Liver (tissue), 8 donors: ENCODE measurements at regions not wholly inside any gene's neighbourhood (a gene's known extent, or its start where the extent isn't known, plus 50 kb on each side); places are given as distances from the start of the nearest gene placed in this dataset.

Experiments used
- DNase-seq: peaks from one replicate; pipeline ENCODE4 v3.0.0-alpha.2; 2017; ENCODE audit warnings: low spot score
- H3K27ac ChIP-seq, 2 donors: one replicate each; pipeline ENCODE4 v1.7.0; 2013; ENCODE audit warnings: inconsistent platforms in 2 of 2, low read length in 2 of 2, control low read depth in 1 of 2, low read depth in 1 of 2, mild to moderate bottlenecking in 1 of 2
- H3K27me3 ChIP-seq, 4 donors: one replicate each; pipeline versions ENCODE4 v1.6.1 to v1.7.0; 2013; ENCODE audit warnings: low read length in 3 of 4, inconsistent platforms in 1 of 4, mild to moderate bottlenecking in 1 of 4, moderate library complexity in 1 of 4; ENCODE audit not compliant: control insufficient read depth in 4 of 4, insufficient read depth in 4 of 4
- H3K36me3 ChIP-seq, 4 donors: one replicate each; pipeline versions ENCODE4 v1.6.1 to v1.7.0; 2013; ENCODE audit warnings: low read length in 3 of 4, mild to moderate bottlenecking in 3 of 4, low read depth in 1 of 4, moderate library complexity in 1 of 4; ENCODE audit not compliant: control insufficient read depth in 4 of 4, insufficient read depth in 3 of 4
- H3K4me1 ChIP-seq, 4 donors: one replicate each; pipeline versions ENCODE4 v1.6.1 to v1.7.0; 2013; ENCODE audit warnings: low read length in 3 of 4, mild to moderate bottlenecking in 3 of 4, moderate library complexity in 1 of 4; ENCODE audit not compliant: control insufficient read depth in 4 of 4, insufficient read depth in 4 of 4
- H3K4me3 ChIP-seq, 3 donors: one replicate each; pipeline versions ENCODE4 v1.6.1 to v1.7.0; 2013; ENCODE audit warnings: low read length in 3 of 3, control low read depth in 1 of 3, low read depth in 1 of 3, mild to moderate bottlenecking in 1 of 3
- H3K9ac ChIP-seq, 2 donors: one replicate each; pipeline ENCODE4 v1.7.0; 2013; ENCODE audit warnings: low read length in 2 of 2, mild to moderate bottlenecking in 2 of 2, moderate library complexity in 2 of 2, control low read depth in 1 of 2, low read depth in 1 of 2
- H3K9me3 ChIP-seq, 4 donors: one replicate each; pipeline versions ENCODE4 v1.6.1 to v1.7.0; 2013; ENCODE audit warnings: low read length in 3 of 4; ENCODE audit not compliant: control insufficient read depth in 4 of 4
- FOXA1 ChIP-seq: IDR thresholded peaks from 2 replicates; pipeline ENCODE4 v1.6.1; 2016; ENCODE audit warnings: antibody characterized with exemption
- FOXA2 ChIP-seq: IDR thresholded peaks from 2 replicates; pipeline ENCODE4 v1.6.1; 2016; ENCODE audit warnings: antibody characterized with exemption
- GABPA ChIP-seq, 2 donors: IDR thresholded peaks in 1 of 2; conservative IDR thresholded peaks in 1 of 2; 2 replicates each; pipeline ENCODE4 v1.6.1; 2016; ENCODE audit warnings: antibody characterized with exemption in 2 of 2, mild to moderate bottlenecking in 1 of 2, moderate library complexity in 1 of 2
- HNF4A ChIP-seq, 2 donors: conservative IDR thresholded peaks; 2 replicates each; pipeline ENCODE4 v1.6.1; 2016; ENCODE audit warnings: antibody characterized with exemption in 2 of 2, mild to moderate bottlenecking in 2 of 2
- HNF4G ChIP-seq: IDR thresholded peaks from 2 replicates; pipeline ENCODE4 v1.6.1; 2016; ENCODE audit warnings: antibody characterized with exemption
- JUND ChIP-seq, 2 donors: IDR thresholded peaks; 2 replicates each; pipeline ENCODE4 v1.6.1; 2016; ENCODE audit warnings: antibody characterized with exemption in 2 of 2
- NR2F2 ChIP-seq: IDR thresholded peaks from 2 replicates; pipeline ENCODE4 v1.6.1; 2016; ENCODE audit warnings: antibody characterized with exemption
- RAD21 ChIP-seq, 2 donors: IDR thresholded peaks; 2 replicates each; pipeline ENCODE4 v1.6.1; 2016; ENCODE audit warnings: antibody characterized with exemption in 2 of 2, mild to moderate bottlenecking in 2 of 2
- RXRA ChIP-seq, 2 donors: IDR thresholded peaks; 2 replicates each; pipeline ENCODE4 v1.6.1; 2017 to 2018; ENCODE audit warnings: antibody characterized with exemption in 2 of 2, mild to moderate bottlenecking in 1 of 2
- SP1 ChIP-seq: IDR thresholded peaks from 2 replicates; pipeline ENCODE4 v1.6.1; 2018; ENCODE audit warnings: antibody characterized with exemption, mild to moderate bottlenecking
- TAF1 ChIP-seq: conservative IDR thresholded peaks from 2 replicates; pipeline ENCODE4 v1.6.1; 2016; ENCODE audit warnings: antibody characterized with exemption, mild to moderate bottlenecking
- YY1 ChIP-seq: IDR thresholded peaks from 2 replicates; pipeline ENCODE4 v1.6.1; 2016; ENCODE audit warnings: antibody characterized with exemption, mild to moderate bottlenecking
- WGBS: extraction: QIAGEN DNeasy Blood & Tissue Kit; methylation state at CpG from one replicate; pipeline ENCODE4 v1.1.7; 2013; 5-methylcytosine and 5-hydroxymethylcytosine counted together
- TF ChIP-seq, protein P1 (sequence below): IDR thresholded peaks from 2 replicates; pipeline ENCODE4 v1.6.1; 2016; ENCODE audit warnings: antibody characterized with exemption, mild to moderate bottlenecking
- TF ChIP-seq, protein P2 (sequence below): IDR thresholded peaks from 2 replicates; pipeline ENCODE4 v1.6.1; 2016; ENCODE audit warnings: antibody characterized with exemption
- TF ChIP-seq, protein P3 (sequence below): fragments of 150-350 bp; IDR thresholded peaks from 2 replicates; pipeline ENCODE4 v1.5.1; 2017; ENCODE audit warnings: improper control_type of control experiment, low read depth, low read length; ENCODE audit not compliant: missing input control
- TF ChIP-seq, protein P4 (sequence below): IDR thresholded peaks from 2 replicates; pipeline ENCODE4 v1.6.1; 2016; ENCODE audit warnings: antibody characterized with exemption
- TF ChIP-seq, protein P5 (sequence below): IDR thresholded peaks from 2 replicates; pipeline ENCODE4 v1.6.1; 2016; ENCODE audit warnings: antibody characterized with exemption
- donor health status: healthy.
- donor health status: healthy.
- donor health status: healthy.
- donor health status: healthy.
- donor health status: healthy.

DNA sequence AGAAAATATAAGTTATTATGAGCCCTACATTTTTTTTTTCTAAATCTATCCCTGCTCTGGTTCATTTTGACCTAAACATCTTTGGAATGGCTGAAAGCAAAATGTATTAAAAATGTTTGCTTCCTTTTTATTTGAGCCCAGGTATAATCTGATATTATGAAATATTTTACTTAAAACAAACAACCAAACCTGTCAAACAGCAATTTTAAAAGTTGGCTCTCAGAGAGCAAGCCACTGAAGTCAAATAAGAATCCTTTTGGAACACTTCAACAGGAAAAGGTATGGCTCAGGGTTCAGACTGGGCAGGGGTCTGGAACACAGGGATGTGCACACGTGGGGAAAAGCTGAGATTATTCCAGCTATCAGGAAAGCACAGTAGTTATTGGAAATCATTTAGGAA lies 782.9 kb downstream of the CCSER2 start:
- H3K36me3 ChIP-seq, result no peaks in the 10 kb centered on the region
- DNase-seq, result no peak
- 56% methylated on average over 1 of the region's 1 CpG for whole genome bisulfite sequencing
- no peak overlapping the region for H3K27ac ChIP-seq
- no peaks in the 10 kb centered on the region for H3K4me1 ChIP-seq
- no peak overlapping the region for H3K9ac ChIP-seq
- TF ChIP-seq, protein P1, sequence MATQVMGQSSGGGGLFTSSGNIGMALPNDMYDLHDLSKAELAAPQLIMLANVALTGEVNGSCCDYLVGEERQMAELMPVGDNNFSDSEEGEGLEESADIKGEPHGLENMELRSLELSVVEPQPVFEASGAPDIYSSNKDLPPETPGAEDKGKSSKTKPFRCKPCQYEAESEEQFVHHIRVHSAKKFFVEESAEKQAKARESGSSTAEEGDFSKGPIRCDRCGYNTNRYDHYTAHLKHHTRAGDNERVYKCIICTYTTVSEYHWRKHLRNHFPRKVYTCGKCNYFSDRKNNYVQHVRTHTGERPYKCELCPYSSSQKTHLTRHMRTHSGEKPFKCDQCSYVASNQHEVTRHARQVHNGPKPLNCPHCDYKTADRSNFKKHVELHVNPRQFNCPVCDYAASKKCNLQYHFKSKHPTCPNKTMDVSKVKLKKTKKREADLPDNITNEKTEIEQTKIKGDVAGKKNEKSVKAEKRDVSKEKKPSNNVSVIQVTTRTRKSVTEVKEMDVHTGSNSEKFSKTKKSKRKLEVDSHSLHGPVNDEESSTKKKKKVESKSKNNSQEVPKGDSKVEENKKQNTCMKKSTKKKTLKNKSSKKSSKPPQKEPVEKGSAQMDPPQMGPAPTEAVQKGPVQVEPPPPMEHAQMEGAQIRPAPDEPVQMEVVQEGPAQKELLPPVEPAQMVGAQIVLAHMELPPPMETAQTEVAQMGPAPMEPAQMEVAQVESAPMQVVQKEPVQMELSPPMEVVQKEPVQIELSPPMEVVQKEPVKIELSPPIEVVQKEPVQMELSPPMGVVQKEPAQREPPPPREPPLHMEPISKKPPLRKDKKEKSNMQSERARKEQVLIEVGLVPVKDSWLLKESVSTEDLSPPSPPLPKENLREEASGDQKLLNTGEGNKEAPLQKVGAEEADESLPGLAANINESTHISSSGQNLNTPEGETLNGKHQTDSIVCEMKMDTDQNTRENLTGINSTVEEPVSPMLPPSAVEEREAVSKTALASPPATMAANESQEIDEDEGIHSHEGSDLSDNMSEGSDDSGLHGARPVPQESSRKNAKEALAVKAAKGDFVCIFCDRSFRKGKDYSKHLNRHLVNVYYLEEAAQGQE, result no peak
- TF ChIP-seq GABPA (IDR thresholded peaks at IDR 0.05 in 1 of 2, conservative IDR thresholded peaks at IDR 0.05 in 1 of 2), result no peak
- no peak for TF ChIP-seq NR2F2
- TF ChIP-seq YY1, result no peak
- no peak for TF ChIP-seq RXRA (IDR thresholded peaks at IDR 0.05)
- TF ChIP-seq, protein P2, sequence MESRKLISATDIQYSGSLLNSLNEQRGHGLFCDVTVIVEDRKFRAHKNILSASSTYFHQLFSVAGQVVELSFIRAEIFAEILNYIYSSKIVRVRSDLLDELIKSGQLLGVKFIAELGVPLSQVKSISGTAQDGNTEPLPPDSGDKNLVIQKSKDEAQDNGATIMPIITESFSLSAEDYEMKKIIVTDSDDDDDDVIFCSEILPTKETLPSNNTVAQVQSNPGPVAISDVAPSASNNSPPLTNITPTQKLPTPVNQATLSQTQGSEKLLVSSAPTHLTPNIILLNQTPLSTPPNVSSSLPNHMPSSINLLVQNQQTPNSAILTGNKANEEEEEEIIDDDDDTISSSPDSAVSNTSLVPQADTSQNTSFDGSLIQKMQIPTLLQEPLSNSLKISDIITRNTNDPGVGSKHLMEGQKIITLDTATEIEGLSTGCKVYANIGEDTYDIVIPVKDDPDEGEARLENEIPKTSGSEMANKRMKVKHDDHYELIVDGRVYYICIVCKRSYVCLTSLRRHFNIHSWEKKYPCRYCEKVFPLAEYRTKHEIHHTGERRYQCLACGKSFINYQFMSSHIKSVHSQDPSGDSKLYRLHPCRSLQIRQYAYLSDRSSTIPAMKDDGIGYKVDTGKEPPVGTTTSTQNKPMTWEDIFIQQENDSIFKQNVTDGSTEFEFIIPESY, result no peak
- no peak for TF ChIP-seq SP1
- no peak for TF ChIP-seq FOXA1
- no peak for TF ChIP-seq HNF4G
- TF ChIP-seq, protein P3, sequence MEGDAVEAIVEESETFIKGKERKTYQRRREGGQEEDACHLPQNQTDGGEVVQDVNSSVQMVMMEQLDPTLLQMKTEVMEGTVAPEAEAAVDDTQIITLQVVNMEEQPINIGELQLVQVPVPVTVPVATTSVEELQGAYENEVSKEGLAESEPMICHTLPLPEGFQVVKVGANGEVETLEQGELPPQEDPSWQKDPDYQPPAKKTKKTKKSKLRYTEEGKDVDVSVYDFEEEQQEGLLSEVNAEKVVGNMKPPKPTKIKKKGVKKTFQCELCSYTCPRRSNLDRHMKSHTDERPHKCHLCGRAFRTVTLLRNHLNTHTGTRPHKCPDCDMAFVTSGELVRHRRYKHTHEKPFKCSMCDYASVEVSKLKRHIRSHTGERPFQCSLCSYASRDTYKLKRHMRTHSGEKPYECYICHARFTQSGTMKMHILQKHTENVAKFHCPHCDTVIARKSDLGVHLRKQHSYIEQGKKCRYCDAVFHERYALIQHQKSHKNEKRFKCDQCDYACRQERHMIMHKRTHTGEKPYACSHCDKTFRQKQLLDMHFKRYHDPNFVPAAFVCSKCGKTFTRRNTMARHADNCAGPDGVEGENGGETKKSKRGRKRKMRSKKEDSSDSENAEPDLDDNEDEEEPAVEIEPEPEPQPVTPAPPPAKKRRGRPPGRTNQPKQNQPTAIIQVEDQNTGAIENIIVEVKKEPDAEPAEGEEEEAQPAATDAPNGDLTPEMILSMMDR, result no peak
- TF ChIP-seq, protein P4, sequence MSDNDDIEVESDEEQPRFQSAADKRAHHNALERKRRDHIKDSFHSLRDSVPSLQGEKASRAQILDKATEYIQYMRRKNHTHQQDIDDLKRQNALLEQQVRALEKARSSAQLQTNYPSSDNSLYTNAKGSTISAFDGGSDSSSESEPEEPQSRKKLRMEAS, result no peak
- TF ChIP-seq HNF4A (conservative IDR thresholded peaks at IDR 0.05), result no peak
- TF ChIP-seq RAD21 (IDR thresholded peaks at IDR 0.05), result no peak
- H3K27me3 ChIP-seq, result no peaks in the 10 kb centered on the region
- no peaks in the 10 kb centered on the region for H3K9me3 ChIP-seq
- no peak overlapping the region for H3K4me3 ChIP-seq

DNA sequence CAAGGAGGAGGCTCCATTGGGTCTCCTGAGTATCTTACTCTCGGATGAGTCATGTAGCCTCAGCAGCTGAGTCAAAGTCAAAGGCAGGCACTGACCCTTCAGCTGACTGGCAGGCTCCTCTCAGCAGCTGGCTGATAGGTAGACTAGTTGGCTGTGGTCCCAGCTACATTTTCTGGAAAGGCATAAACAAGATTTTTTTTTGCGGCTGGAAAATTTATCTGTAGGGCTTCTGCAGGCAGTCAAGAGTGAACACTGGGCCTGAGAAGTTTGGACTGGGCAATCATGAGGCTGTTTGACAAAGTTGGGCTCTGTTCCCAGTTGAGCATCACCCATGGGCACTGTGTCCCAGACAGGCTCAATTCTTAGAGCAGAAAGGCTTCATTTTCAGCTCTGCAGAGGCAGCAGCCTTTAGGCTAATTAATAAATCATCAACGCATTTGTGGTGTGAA lies 796.2 kb downstream of the CCSER2 start:
- Histone ChIP-seq H3K36me3 (no peaks in the 10 kb centered on the region), H3K4me1 (peaks cover 0 to 2% (median 0%) of the 10 kb centered on the region in 4 donors), H3K4me3 (no peak overlapping the region), H3K27me3 (no peaks in the 10 kb centered on the region), H3K27ac (no peak overlapping the region), H3K9ac (no peak overlapping the region), H3K9me3 (no peaks in the 10 kb centered on the region)
- WGBS, result 74% methylated on average over 3 of the region's 3 CpGs
- no peak for DNase-seq
- TF ChIP-seq GABPA (IDR thresholded peaks at IDR 0.05 in 1 of 2, conservative IDR thresholded peaks at IDR 0.05 in 1 of 2), result no peak
- TF ChIP-seq FOXA1, result no peak
- TF ChIP-seq SP1, result no peak
- no peak for TF ChIP-seq FOXA2
- no peak for TF ChIP-seq JUND (IDR thresholded peaks at IDR 0.05)
- TF ChIP-seq TAF1, result no peak
- TF ChIP-seq, protein P1, result no peak
- TF ChIP-seq, protein P5, sequence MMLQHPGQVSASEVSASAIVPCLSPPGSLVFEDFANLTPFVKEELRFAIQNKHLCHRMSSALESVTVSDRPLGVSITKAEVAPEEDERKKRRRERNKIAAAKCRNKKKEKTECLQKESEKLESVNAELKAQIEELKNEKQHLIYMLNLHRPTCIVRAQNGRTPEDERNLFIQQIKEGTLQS, result no peak
- TF ChIP-seq NR2F2, result no peak
- TF ChIP-seq HNF4G, result no peak
- TF ChIP-seq, protein P4, result no peak
- TF ChIP-seq, protein P2, result no peak
- no peak for TF ChIP-seq RAD21 (IDR thresholded peaks at IDR 0.05)
